HG02763 (cell line): ENCODE measurements at regions not wholly inside any gene's neighbourhood (a gene's known extent, or its start where the extent isn't known, plus 50 kb on each side); places are given as distances from the start of the nearest gene placed in this dataset.
"Not testable (repeated sequence)": the region's sequence is repeated elsewhere in the genome, so short reads cannot be mapped to it uniquely, and the experiment has no call there.

Experiments used
- ATAC-seq: cut with Tn5 transposase; IDR thresholded peaks from one replicate; pipeline ENCODE4 v1.9.1; 2021; ENCODE audit warnings: mild to moderate bottlenecking, moderate library complexity; ENCODE audit not compliant: unreplicated experiment

DNA sequence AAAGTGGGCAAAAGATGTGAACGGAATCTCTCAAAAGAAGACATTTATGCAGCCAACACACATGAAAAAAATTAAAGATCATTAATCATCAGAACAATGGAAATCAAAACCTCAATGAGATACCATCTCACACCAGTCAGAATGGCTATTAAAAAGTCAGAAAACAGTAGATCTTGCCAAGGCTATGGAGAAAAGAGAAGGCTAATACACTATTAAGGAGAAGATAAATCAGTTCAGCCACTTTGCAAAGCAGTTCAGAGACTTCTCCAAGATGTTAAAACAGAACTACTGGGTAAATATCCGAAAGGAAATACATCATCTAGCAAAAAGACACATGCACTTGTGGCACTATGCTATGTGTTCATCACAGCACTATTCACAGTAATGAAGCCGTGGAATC, 388.2 kb upstream of the LUZP2 start:
- ATAC-seq: no peak

DNA sequence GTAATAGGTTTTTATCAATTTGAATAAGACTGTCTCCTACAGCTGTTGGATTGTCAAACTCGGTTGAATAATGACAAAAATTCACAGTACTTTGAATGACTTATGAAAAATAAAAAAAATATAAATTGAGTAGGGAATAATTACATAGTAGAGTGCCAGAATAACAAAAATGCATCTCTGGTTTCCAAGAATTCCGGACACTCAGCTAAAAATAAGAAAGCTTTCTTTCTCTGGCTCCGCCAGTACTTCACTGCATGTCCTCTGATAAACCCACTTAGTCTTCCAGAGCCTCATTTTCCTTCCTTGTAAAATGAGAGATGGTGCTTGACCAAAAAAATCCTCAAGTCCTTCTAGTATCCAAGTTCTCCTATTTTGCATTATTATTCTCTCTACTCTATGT, 374.6 kb upstream of the LUZP2 start:
- ATAC-seq: no peak

DNA sequence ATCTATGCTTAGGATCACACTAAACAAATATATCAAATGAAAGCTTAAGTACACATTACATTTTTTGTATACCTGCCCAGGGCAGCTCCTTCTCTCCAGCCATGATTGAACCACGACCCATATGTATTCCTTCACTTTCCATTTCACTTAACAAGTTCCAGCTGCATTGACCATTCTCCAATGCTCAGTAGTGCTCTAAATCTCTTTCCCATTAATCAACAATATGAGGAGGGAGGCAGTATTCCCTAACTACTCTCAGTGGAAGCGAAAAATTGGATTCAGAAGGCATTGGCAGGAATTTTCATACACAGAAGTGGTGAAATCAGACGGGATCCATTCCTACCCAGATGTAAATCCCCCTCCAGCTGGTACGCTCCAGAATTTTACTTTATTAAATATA, 372.0 kb upstream of the LUZP2 start:
- no peak for ATAC-seq

DNA sequence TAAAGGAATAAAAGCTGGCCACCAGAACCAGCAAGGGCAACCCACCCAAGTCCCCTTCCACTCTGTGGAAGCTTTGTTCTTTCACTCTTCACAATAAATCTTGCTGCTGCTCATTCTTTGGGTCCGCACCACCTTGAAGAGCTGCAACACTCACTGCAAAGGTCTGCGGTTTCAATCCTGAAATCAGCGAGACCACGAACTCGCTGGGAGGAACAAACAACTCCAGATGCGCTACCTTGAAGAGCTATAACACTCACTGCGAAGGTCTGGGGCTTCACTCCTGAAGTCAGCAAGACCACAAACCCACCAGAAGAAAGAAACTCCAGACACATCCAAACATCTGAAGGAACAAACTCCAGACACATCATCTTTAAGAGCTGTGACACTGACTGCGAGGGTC, 365.2 kb upstream of the LUZP2 start:
- ATAC-seq: no peak

DNA sequence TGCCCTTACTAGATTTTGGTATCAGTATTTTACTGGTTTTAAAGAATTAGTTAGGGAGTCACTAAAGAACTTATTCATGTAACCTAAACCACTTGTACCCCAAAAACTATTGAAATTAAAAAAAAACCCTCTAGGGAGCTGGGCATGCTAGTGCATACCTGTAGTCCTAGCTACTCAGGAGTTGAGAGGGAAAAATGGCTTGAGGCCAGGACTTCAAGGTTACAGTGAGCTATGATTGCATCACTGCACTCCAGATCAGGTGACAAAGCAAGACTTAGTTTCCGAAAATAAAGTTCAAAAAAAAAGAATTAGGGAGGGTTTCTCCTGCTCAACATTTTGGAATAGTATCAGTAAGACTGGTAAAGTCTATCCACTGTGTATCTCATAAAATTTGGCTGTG, 364.4 kb upstream of the LUZP2 start:
- no peak for ATAC-seq

DNA sequence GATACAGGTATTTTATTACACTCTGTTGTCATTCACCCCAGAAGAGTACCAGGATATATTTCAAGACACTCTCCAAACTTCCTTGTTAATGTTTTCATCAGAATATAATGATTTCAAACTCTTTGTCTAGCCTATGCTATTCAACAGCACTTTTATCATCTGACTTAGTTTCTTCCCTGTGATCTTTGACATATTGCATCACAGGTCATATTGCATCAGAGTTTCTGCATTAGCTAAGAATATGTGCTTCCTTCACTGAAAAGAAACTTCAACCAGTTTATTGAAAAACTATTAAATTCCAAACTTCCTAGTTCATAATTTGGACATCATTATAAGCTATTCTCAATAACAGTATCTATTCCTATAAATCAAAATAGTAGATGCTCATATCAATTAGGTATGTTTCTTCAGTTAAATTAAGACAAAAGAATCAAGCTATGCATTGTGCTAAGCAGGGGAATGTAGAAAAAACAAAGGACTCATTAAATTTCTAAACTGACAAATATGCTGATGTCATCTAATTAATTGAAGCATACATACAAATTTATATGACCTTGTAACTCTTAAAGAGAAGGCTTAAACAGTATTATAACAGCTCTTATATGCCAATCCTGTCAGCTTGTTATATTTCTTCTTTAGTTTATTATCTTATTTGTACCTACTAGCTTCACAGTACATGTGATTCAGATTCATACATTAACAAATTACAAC, 361.8 kb upstream of the LUZP2 start:
- ATAC-seq: no peak

DNA sequence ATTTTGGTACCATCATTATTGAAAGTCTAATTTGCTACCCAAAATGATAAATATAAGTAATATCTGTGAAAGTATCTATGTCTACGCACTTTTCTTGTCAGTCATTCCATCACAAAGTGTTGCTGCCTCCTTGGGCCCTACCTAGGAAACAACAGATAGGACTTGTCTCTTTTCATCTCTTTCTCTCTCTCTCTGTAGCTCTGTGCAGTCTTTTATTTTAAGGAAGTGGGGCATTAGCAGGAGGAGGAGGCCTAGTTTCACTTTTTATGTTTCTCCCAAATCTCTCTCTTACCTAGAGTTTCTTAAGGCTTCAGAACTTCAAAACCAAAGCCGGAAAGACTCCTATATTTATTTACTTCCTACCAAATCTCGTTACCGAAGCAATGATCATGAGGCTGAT, 354.8 kb upstream of the LUZP2 start:
- ATAC-seq: no peak

DNA sequence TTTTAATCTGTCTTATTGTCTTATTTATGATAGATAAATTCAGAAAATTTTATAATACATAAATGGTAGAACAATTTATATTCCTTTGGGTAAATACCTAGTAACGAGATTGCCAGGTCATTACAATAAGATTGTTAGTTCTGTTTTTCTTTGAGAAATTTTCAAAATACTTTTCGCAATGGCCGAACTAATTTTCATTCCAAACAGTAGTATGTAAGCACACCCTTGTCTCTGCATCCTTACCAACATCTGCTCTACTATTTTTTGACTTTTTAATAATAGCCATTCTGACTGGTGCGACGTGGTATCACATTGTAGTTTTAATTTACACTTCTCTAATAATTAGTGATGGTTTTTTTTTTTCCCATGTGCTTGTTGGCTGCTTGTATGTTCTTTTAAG, 351.4 kb upstream of the LUZP2 start:
- no peak for ATAC-seq

DNA sequence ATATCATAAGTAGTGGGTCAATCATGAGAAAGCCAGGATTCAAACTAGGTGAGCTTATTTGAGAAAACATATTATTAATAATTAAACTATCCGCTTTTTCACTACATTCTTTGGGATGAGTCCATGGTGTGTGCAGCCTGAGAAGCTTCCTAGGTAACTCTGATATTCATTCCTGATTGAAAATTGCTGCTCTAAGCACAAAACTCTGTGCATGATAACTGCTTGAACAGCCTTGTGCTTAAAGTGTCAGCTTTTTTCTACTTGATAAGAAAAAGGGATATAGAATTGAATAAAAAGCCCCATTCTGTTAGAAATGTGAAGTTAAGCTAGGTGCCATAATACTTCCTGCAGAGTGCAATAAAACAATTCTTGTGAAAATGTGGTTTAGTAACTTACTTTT, 343.5 kb upstream of the LUZP2 start:
- ATAC-seq: no peak

DNA sequence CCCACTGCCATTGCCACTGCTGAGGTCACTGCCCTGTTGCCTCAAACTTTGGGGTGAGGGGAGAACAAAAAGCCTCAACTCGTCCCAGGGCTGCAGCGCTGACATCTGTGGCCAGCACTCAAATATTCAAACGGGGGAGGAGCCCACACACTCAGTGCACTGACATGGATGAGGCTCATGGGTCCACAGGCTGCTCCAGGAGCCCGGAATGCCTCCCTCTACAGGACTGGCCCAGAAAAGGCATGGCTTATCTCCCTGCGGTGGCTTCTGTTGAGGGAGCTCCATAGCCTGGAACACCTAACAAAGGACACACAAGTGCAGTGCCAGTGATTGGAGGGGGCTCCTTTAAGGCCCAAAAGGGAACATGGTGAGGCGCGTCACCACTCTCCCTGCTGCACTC, 341.1 kb upstream of the LUZP2 start:
- no peak for ATAC-seq

DNA sequence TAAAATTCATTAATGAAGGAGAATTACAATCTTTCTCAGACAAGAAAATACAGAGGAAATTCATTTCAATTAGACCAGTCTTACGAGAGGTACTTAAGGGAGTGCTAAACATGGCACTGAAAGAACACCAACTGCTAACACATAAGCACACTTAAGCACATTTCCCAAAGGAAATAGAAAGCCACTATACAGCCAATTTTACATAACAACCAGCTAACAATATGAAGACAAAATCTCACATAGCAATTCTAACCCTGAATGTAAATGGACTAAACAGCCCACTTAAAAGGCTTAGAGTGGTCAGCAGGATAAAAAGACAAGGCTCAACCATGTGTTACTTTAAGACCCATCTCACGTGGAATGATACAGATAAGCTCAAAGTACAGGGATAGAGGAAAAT, 339.5 kb upstream of the LUZP2 start:
- no peak for ATAC-seq

DNA sequence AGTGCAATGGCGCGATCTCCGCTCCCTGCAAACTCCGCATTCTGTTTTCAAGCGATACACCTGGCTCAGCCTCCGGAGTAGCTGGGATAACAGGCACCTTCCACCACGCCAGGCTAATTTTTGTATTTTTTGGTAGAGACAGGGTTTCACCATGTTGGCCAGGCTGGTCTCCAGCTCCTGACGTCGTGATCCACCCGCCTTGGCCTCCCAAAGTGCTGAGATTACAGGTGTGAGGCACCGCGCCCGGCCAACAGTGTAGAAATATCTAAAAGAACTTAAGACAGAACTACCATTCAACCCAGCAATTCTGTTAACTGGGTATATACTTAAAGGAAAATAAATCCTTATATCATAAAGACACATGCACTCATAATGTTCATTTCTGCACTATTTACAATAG, 335.3 kb upstream of the LUZP2 start:
- ATAC-seq: no peak

DNA sequence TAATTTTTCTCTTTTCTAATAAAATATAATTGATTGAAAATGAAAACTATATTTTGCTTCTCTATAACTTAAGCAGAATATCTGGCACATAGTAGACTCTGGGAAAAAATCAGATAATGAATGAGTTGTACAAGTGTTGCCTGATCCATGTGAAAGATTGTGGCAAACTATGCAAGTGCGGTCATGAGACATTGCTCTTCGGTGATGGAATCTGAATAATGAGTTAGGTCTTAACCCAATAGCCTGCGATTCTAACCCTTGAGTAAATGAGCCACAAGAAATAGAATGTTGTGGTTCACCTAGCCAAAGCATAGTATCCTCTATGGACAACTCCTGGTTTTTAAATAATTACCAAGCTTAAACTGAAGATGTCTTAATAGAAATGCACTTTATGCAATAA, 333.7 kb upstream of the LUZP2 start:
- ATAC-seq: no peak

DNA sequence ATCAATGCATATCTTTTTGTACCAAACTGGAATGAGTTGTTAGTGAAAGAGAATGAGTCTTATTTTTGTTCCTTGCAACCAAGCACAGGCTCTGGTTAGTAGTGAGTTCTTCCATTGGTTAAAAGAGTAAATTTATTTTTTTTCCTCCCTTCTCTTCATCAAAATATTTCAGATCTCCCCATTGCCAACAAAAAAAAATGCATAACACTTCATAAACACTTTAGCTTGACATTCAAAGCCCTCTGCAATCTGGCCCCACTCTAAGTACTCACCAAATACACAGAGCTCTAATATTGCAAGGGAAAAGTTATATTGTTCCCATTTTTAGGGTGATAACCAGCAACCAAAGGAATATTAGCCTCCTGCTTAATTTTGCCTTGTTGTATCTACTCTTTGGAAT, 333.0 kb upstream of the LUZP2 start:
- no peak for ATAC-seq

DNA sequence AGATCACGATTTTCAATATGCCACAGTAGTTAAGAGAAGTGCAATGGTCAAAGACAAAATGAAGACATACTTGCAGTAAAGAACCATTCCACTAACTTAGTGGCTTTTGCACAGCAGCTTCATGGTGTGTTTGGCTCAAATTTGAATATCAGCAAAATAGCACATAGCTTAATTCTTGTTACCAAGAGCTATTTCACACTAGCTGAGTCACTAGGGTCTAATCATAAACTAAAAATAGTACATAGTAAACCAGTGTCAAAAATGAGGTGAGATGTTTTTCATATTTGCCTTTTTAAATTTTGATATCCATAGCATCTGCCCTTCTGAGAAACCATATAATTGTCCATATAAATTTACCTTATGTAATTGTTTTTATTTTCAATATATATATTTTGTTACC, 325.0 kb upstream of the LUZP2 start:
- no peak for ATAC-seq

DNA sequence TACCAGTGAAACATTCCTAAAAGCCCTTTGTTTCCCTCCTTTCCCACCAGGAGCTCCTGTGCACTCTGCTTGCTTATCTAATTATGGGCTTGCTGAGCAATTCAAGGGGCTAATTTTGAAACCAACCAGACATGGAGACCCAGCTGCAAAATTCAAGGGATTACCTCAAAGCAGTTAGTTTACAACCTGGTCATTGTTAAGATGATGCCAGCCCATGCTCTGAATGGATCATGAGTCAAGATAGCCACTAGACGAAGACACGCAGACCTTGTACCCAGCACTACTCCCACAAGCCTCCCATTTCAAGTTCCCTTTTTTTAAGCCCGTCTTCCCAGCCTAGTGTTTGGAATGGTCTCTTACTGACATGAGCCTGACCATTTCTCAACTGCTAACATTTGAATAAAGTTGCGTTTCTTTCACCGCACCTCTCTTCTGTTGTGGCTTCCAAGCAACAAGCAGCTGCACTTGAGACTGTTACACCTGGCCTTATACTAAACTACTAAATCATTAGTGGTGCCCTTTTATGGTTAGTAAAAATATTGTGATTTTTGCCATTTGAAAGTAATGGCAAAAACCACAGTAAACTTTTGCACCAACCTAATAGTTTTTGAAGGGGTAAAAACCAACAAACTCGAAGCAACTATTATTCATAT, 315.3 kb upstream of the LUZP2 start:
- no peak for ATAC-seq

DNA sequence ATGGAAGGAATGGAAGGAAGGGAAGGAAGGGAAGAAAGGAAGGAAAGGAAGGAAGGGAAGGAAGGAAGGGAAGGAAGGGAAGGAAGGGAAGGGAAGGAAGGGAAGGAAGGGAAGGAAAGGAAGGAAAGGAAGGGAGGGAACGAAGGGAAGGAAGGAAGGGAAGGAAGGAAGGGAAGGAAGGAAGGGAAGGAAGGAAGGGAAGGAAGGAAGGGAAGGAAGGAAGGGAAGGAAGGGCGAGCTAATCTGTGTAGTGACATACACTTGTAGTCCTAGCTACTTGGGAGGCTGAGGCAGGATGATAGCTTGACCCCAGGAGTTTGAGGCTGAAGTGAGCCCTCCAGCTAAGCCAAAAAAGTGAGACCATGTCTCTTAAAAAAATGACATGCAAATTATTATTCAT, 311.3 kb upstream of the LUZP2 start:
- not testable (repeated sequence) for ATAC-seq

DNA sequence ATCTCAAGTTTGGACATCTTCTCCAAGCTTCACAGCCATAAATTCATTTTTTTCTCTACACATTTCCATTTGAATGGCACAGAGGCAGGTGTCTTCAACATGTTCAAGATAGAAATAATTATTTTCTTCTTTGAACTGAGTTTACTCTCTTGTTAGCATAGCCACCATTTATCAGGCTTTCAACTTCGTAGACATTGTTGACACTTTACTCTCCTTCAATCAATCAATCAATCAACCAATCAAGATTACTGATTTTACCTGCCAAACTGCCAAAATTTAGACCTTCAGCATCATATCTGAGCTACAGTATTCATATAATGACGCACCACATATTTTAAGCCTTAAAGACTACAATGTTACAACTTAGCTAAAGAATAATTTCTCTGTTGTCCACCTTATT, 300.1 kb upstream of the LUZP2 start:
- no peak for ATAC-seq

DNA sequence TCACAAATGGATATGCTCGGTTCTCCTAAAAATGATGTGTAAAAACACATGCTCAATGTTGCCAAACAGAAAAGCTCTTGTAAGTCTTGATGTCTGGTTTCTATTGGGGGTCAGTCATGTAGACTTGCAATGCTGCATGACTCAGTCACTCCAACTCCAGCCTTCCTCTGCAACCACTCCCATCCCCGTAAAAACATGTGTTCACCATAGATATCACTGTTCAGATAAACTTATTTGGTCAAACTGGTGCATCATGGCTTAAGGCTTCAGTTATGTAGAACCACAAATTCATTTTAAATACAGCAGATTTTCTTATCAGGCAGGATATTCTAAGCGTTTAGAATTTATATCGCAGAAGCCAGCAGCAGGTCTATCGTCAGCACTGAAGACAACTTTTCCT, 298.4 kb upstream of the LUZP2 start:
- ATAC-seq: no peak

DNA sequence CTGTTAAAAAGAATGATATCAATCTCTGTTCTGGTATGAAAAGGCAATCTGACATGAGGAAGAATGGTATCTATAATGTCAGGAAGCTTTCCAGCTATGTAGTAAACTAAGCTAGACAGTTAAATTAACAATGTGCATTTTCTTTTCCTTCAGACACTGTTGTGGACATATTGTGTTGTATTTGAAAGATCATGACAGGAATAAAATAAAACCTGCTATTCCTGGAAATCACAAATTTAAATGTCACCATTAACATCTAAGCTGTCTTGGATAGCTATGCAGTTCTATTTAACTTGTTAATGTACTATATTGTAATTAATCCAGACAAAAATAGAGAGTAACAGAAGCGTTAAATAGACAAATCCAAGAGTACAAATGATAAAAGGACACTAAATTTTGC, 297.4 kb upstream of the LUZP2 start:
- no peak for ATAC-seq

DNA sequence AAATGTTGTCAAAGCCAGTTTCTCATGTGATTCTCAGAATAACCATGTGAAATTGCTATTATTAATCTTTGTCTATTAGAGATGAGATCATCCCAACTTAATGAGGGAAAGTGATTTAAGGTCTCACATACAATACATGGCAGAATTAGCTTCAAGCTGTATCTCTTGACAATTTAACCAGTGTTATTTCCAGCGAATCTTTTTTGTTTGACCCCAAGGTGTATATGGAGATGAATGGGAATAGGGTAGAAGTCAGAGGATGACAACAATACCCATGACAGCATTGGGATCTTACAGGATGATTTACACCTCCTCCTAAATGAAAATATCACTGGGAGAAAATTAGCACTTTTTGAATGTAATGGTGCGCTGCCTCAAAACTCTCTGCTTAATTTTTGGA, 290.8 kb upstream of the LUZP2 start:
- no peak for ATAC-seq

DNA sequence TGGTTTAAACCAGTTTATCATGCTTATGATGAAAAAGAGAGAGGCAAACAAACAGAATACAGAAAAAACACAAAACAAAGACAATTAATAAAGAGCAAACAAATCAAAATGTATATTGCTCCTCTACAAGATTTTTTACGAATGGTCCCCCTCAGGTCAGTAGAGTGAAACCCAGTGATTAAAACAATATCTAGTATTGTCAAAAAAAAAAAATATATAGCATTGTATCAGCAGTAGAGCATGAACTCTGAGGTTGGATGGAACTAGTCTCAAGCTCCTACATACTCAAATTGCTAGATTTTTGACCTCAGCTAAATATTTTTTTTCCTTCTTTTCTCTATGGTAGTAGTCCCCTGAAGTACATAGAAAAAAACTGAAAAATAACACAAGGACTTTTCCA, 290.3 kb upstream of the LUZP2 start:
- no peak for ATAC-seq

DNA sequence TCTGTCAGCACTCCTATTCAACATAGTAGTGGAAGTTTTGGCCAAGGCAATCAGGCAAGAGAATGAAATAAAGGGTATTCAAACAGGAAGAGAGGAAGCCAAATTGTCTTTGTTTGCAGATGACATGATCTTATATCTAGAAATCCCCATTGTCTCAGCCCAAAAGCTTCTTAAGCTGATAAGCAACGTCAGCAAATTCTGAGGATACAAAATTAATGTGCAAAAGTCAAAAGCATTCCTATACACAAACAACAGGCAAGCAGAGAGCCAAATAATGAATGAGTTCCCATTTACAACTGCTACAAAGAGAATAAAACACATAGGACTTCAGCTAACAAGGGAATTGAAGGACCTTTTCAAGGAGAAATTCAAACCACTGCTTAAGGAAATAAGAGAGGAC, 280.4 kb upstream of the LUZP2 start:
- ATAC-seq: no peak
